Karpas-422 (cell line): ENCODE measurements at regions not wholly inside any gene's neighbourhood (a gene's known extent, or its start where the extent isn't known, plus 50 kb on each side); places are given as distances from the start of the nearest gene placed in this dataset.

Experiments
- DNase-seq: peaks from one replicate; pipeline ENCODE4 v3.0.0-alpha.2; 2015
- H2AFZ ChIP-seq: fragments of 200-600 bp; sonication (generic); 2 replicates; pipeline ENCODE4 v1.6.1; 2014; ENCODE audit warnings: antibody characterized with exemption, low read length, mixed read lengths
- H3K27ac ChIP-seq: fragments of 200-600 bp; sonication (generic); 2 replicates; pipeline ENCODE4 v1.5.1; 2014; ENCODE audit warnings: mild to moderate bottlenecking, low read length, moderate library complexity
- H3K27me3 ChIP-seq: fragments of 200-600 bp; sonication (generic); 2 replicates; pipeline ENCODE4 v1.6.1; 2014; ENCODE audit warnings: low read length, mixed read lengths
- H3K36me3 ChIP-seq: fragments of 200-600 bp; sonication (generic); 2 replicates; pipeline ENCODE4 v1.6.1; 2014; ENCODE audit warnings: low read length, mixed read lengths; ENCODE audit not compliant: insufficient read depth
- H3K4me1 ChIP-seq: fragments of 200-600 bp; sonication (generic); 2 replicates; pipeline ENCODE4 v1.6.1; 2014; ENCODE audit warnings: mild to moderate bottlenecking, low read length, mixed read lengths
- H3K4me2 ChIP-seq: fragments of 200-600 bp; sonication (generic); 2 replicates; pipeline ENCODE4 v1.6.1; 2014; ENCODE audit warnings: low read length, low read depth, mild to moderate bottlenecking; ENCODE audit not compliant: poor library complexity, severe bottlenecking
- H3K4me3 ChIP-seq: fragments of 200-600 bp; sonication (generic); 2 replicates; pipeline ENCODE4 v1.5.1; 2014; ENCODE audit warnings: mild to moderate bottlenecking, antibody characterized with exemption, low read length, mixed read lengths
- H3K79me2 ChIP-seq: fragments of 200-600 bp; sonication (generic); 2 replicates; pipeline ENCODE4 v1.6.1; 2014; ENCODE audit warnings: mild to moderate bottlenecking, low read length, mixed read lengths
- H3K9ac ChIP-seq: fragments of 200-600 bp; sonication (generic); 2 replicates; pipeline ENCODE4 v1.6.0; 2014; ENCODE audit warnings: low read length
- H3K9me2 ChIP-seq: fragments of 200-600 bp; sonication (generic), shearing (Covaris generic); replicated peaks from 2 replicates; pipeline ENCODE4 v1.6.0; 2014; ENCODE audit warnings: mild to moderate bottlenecking, low read length, moderate library complexity; ENCODE audit not compliant: insufficient read depth
- H3K9me3 ChIP-seq: fragments of 300-700, 200-600 bp; sonication (generic); 2 replicates; pipeline ENCODE4 v1.6.1; 2014; ENCODE audit warnings: low read length, mixed read lengths
- H4K20me1 ChIP-seq: fragments of 200-600 bp; sonication (generic); 2 replicates; pipeline ENCODE4 v1.6.1; 2014; ENCODE audit warnings: mild to moderate bottlenecking, antibody characterized with exemption, low read length, low read depth; ENCODE audit not compliant: insufficient read depth

- Histone ChIP-seq H3K36me3 (no peaks in the 10 kb centered on the region), H3K9me2 (no peaks in the 10 kb centered on the region), H3K9ac (no peak overlapping the region), H3K4me3 (no peak overlapping the region), H3K4me1 (no peaks in the 10 kb centered on the region), H3K27ac (no peak overlapping the region), H3K79me2 (no peaks in the 10 kb centered on the region), H3K9me3 (peaks cover 14% of the 10 kb centered on the region; the same call in 1 of the 2 replicates), H3K27me3 (no peaks in the 10 kb centered on the region), H4K20me1 (no peaks in the 10 kb centered on the region), H2AFZ (no peak overlapping the region), H3K4me2 (no peak overlapping the region)
- DNase-seq, result no peak
Observed at GRCh38 chr18:60891936-60892335, 441.3 kb upstream of the CDH20 start.

- no peaks in the 10 kb centered on the region for H3K79me2 ChIP-seq
- H3K27ac ChIP-seq, result no peak overlapping the region
- H3K36me3 ChIP-seq, result no peaks in the 10 kb centered on the region
- H3K9me2 ChIP-seq, result no peaks in the 10 kb centered on the region
- H3K4me3 ChIP-seq, result no peak overlapping the region
- no peak overlapping the region for H2AFZ ChIP-seq
- no peaks in the 10 kb centered on the region for H4K20me1 ChIP-seq
- H3K4me1 ChIP-seq, result no peaks in the 10 kb centered on the region
- H3K9ac ChIP-seq, result no peak overlapping the region
- H3K4me2 ChIP-seq, result no peak overlapping the region
- DNase-seq, result no peak
- H3K27me3 ChIP-seq, result no peaks in the 10 kb centered on the region
- H3K9me3 ChIP-seq, result peaks cover 14% of the 10 kb centered on the region; the same call in 1 of the 2 replicates
Observed at GRCh38 chr18:60892441-60892840, 440.8 kb upstream of the CDH20 start.

GRCh38 chr18:60892855-60893254, 440.4 kb upstream of the CDH20 start:
- Histone ChIP-seq H4K20me1 (no peaks in the 10 kb centered on the region), H3K9ac (no peak overlapping the region), H3K79me2 (no peaks in the 10 kb centered on the region), H3K9me3 (peaks cover 14% of the 10 kb centered on the region), H2AFZ (no peak overlapping the region), H3K27ac (no peak overlapping the region), H3K4me1 (no peaks in the 10 kb centered on the region), H3K27me3 (no peaks in the 10 kb centered on the region), H3K4me3 (no peak overlapping the region), H3K36me3 (no peaks in the 10 kb centered on the region), H3K4me2 (no peak overlapping the region), H3K9me2 (no peaks in the 10 kb centered on the region)
- no peak for DNase-seq

- H3K4me2 ChIP-seq, result no peak overlapping the region
- H3K9ac ChIP-seq, result no peak overlapping the region
- H3K9me2 ChIP-seq, result no peaks in the 10 kb centered on the region
- H2AFZ ChIP-seq, result no peak overlapping the region
- H3K79me2 ChIP-seq, result no peaks in the 10 kb centered on the region
- no peak overlapping the region for H3K4me3 ChIP-seq
- H3K9me3 ChIP-seq, result peaks cover 16% of the 10 kb centered on the region
- no peaks in the 10 kb centered on the region for H3K27me3 ChIP-seq
- H3K27ac ChIP-seq, result no peak overlapping the region
- DNase-seq, result no peak
- H3K4me1 ChIP-seq, result no peaks in the 10 kb centered on the region
- H4K20me1 ChIP-seq, result no peaks in the 10 kb centered on the region
- no peaks in the 10 kb centered on the region for H3K36me3 ChIP-seq
Observed at GRCh38 chr18:60893355-60894097, 439.7 kb upstream of the CDH20 start.

- DNase-seq, result no peak
- H3K27ac ChIP-seq, result no peak overlapping the region
- no peaks in the 10 kb centered on the region for H3K79me2 ChIP-seq
- no peak overlapping the region for H3K9ac ChIP-seq
- no peak overlapping the region for H3K4me2 ChIP-seq
- H3K4me3 ChIP-seq, result no peak overlapping the region
- no peaks in the 10 kb centered on the region for H3K27me3 ChIP-seq
- H3K9me2 ChIP-seq, result no peaks in the 10 kb centered on the region
- H2AFZ ChIP-seq, result no peak overlapping the region
- H3K4me1 ChIP-seq, result no peaks in the 10 kb centered on the region
- H4K20me1 ChIP-seq, result no peaks in the 10 kb centered on the region
- H3K9me3 ChIP-seq, result peaks cover 19% of the 10 kb centered on the region
- no peaks in the 10 kb centered on the region for H3K36me3 ChIP-seq
Observed at GRCh38 chr18:60894254-60894945, 438.8 kb upstream of the CDH20 start.

- H3K27ac ChIP-seq, result no peak overlapping the region
- no peak overlapping the region for H2AFZ ChIP-seq
- H4K20me1 ChIP-seq, result no peaks in the 10 kb centered on the region
- H3K9me2 ChIP-seq, result no peaks in the 10 kb centered on the region
- peaks cover 19% of the 10 kb centered on the region for H3K9me3 ChIP-seq
- H3K9ac ChIP-seq, result no peak overlapping the region
- no peak overlapping the region for H3K4me3 ChIP-seq
- H3K27me3 ChIP-seq, result no peaks in the 10 kb centered on the region
- no peak overlapping the region for H3K4me2 ChIP-seq
- H3K79me2 ChIP-seq, result no peaks in the 10 kb centered on the region
- no peaks in the 10 kb centered on the region for H3K4me1 ChIP-seq
- no peaks in the 10 kb centered on the region for H3K36me3 ChIP-seq
- no peak for DNase-seq
Observed at GRCh38 chr18:60895181-60895580, 438.0 kb upstream of the CDH20 start.

- Histone ChIP-seq H3K36me3 (no peaks in the 10 kb centered on the region), H3K27ac (no peak overlapping the region), H3K4me3 (no peak overlapping the region), H3K27me3 (no peaks in the 10 kb centered on the region), H2AFZ (no peak overlapping the region), H3K4me1 (no peaks in the 10 kb centered on the region), H3K9me3 (peaks cover 31% of the 10 kb centered on the region), H3K4me2 (no peak overlapping the region), H4K20me1 (no peaks in the 10 kb centered on the region), H3K9ac (no peak overlapping the region), H3K79me2 (no peaks in the 10 kb centered on the region), H3K9me2 (no peaks in the 10 kb centered on the region)
- DNase-seq, result no peak
Observed at GRCh38 chr18:60898111-60898510, 435.1 kb upstream of the CDH20 start.

- Histone ChIP-seq H3K36me3 (no peaks in the 10 kb centered on the region), H3K4me2 (no peak overlapping the region), H2AFZ (no peak overlapping the region), H4K20me1 (no peaks in the 10 kb centered on the region), H3K79me2 (no peaks in the 10 kb centered on the region), H3K4me1 (no peaks in the 10 kb centered on the region), H3K9ac (no peak overlapping the region), H3K27ac (no peak overlapping the region), H3K9me2 (no peaks in the 10 kb centered on the region), H3K27me3 (no peaks in the 10 kb centered on the region), H3K4me3 (no peak overlapping the region), H3K9me3 (peaks cover 30% of the 10 kb centered on the region)
- no peak for DNase-seq
Observed at GRCh38 chr18:60905699-60906098, 427.5 kb upstream of the CDH20 start.
